GM12864 (cell line): ENCODE measurements at regions not wholly inside any gene's neighbourhood (a gene's known extent, or its start where the extent isn't known, plus 50 kb on each side); places are given as distances from the start of the nearest gene placed in this dataset.

Source experiments
- DNase-seq: peaks from one replicate; pipeline ENCODE4 v3.0.0-alpha.2; 2011; ENCODE audit warnings: low read depth
- H3K4me3 ChIP-seq: 2 replicates; pipeline ENCODE4 v1.5.1; 2011; ENCODE audit warnings: mild to moderate bottlenecking, low read depth, low read length, control low read depth
- CTCF ChIP-seq: IDR thresholded peaks from 2 replicates; pipeline ENCODE4 v1.5.1; 2011; ENCODE audit warnings: low read depth, mild to moderate bottlenecking, moderate library complexity, low read length, control low read depth, inconsistent platforms; ENCODE audit errors: missing control alignments

- DNase-seq, result no peak
- no peak overlapping the region for H3K4me3 ChIP-seq
- TF ChIP-seq CTCF, result no peak
These were observed 703.3 kb upstream of the PKDCC start for GRCh38 chr2:41344529-41344928.

- no peak for DNase-seq
- no peak for TF ChIP-seq CTCF
- H3K4me3 ChIP-seq, result no peak overlapping the region
These were observed 694.8 kb upstream of the PKDCC start for GRCh38 chr2:41353060-41353459.

GRCh38 chr2:41355794-41356193 is 692.0 kb upstream of the PKDCC start:
- TF ChIP-seq CTCF, result no peak
- DNase-seq, result no peak
- no peak overlapping the region for H3K4me3 ChIP-seq

- DNase-seq, result no peak
- no peak for TF ChIP-seq CTCF
- no peak overlapping the region for H3K4me3 ChIP-seq
These were observed 683.0 kb upstream of the PKDCC start for GRCh38 chr2:41364842-41365241.

- no peak for TF ChIP-seq CTCF
- no peak overlapping the region for H3K4me3 ChIP-seq
- no peak for DNase-seq
These were observed 671.9 kb upstream of the PKDCC start for GRCh38 chr2:41375901-41376300.

GRCh38 chr2:41377837-41378236 is 670.0 kb upstream of the PKDCC start:
- H3K4me3 ChIP-seq, result no peak overlapping the region
- TF ChIP-seq CTCF, result no peak
- DNase-seq, result no peak

GRCh38 chr2:41378420-41378819 is 669.4 kb upstream of the PKDCC start:
- no peak overlapping the region for H3K4me3 ChIP-seq
- no peak for TF ChIP-seq CTCF
- DNase-seq, result no peak
